Jurkat, Clone E6-1 (cell line): ENCODE measurements at regions not wholly inside any gene's neighbourhood (a gene's known extent, or its start where the extent isn't known, plus 50 kb on each side); places are given as distances from the start of the nearest gene placed in this dataset.

ENCODE experiments used
- DNase-seq: peaks from one replicate; pipeline ENCODE4 v3.0.0-alpha.2; 2011; ENCODE audit warnings: low read depth, low spot score
- H3K4me3 ChIP-seq: 2 replicates; pipeline ENCODE4 v1.5.1; 2011; ENCODE audit warnings: mild to moderate bottlenecking, low read length, control low read depth, moderate library complexity

GRCh38 chr10:29929006-29929405 is 130.4 kb downstream of the JCAD start:
- no peak overlapping the region for H3K4me3 ChIP-seq
- no peak for DNase-seq

GRCh38 chr10:29926693-29927048 is 132.7 kb downstream of the JCAD start:
- no peak overlapping the region for H3K4me3 ChIP-seq
- no peak for DNase-seq

GRCh38 chr10:29925771-29926692 is 133.4 kb downstream of the JCAD start:
- no peak overlapping the region for H3K4me3 ChIP-seq
- DNase-seq = no peak

GRCh38 chr10:29924436-29924835 is 134.9 kb downstream of the JCAD start:
- no peak overlapping the region for H3K4me3 ChIP-seq
- DNase-seq = no peak

GRCh38 chr10:29923416-29923965 is 135.9 kb downstream of the JCAD start:
- DNase-seq = no peak
- no peak overlapping the region for H3K4me3 ChIP-seq

GRCh38 chr10:29922892-29923291 is 136.5 kb downstream of the JCAD start:
- no peak for DNase-seq
- H3K4me3 ChIP-seq = no peak overlapping the region

GRCh38 chr10:29922226-29922625 is 137.2 kb downstream of the JCAD start:
- DNase-seq = no peak
- H3K4me3 ChIP-seq = no peak overlapping the region

- H3K4me3 ChIP-seq = no peak overlapping the region
Observed at GRCh38 chr10:29921071-29921446, 138.3 kb downstream of the JCAD start.

GRCh38 chr10:29920408-29921070 is 138.8 kb downstream of the JCAD start:
- no peak overlapping the region for H3K4me3 ChIP-seq
- no peak for DNase-seq

More at GRCh38 chr10:29921071-29921446, 138.3 kb downstream of the JCAD start:
- no peak for DNase-seq

- no peak for DNase-seq
Observed at GRCh38 chr10:29918623-29919400, 140.6 kb downstream of the JCAD start.

GRCh38 chr10:29917311-29917710 is 142.1 kb downstream of the JCAD start:
- no peak overlapping the region for H3K4me3 ChIP-seq
- DNase-seq = peak; percentile 45

More at GRCh38 chr10:29918623-29919400, 140.6 kb downstream of the JCAD start:
- H3K4me3 ChIP-seq = no peak overlapping the region

- H3K4me3 ChIP-seq = no peak overlapping the region
- no peak for DNase-seq
Observed at GRCh38 chr10:29916669-29917068, 142.7 kb downstream of the JCAD start.

GRCh38 chr10:29914986-29915785 is 144.2 kb downstream of the JCAD start:
- no peak overlapping the region for H3K4me3 ChIP-seq
- DNase-seq = no peak

GRCh38 chr10:29908962-29909361 is 150.4 kb downstream of the JCAD start:
- DNase-seq = peak; percentile 39
- no peak overlapping the region for H3K4me3 ChIP-seq

GRCh38 chr10:29900865-29901264 is 158.5 kb downstream of the JCAD start:
- H3K4me3 ChIP-seq = no peak overlapping the region
- DNase-seq = no peak

GRCh38 chr10:29897999-29898716 is 161.2 kb downstream of the JCAD start:
- DNase-seq = no peak
- no peak overlapping the region for H3K4me3 ChIP-seq

GRCh38 chr10:29897430-29897829 is 162.0 kb downstream of the JCAD start:
- DNase-seq = no peak
- no peak overlapping the region for H3K4me3 ChIP-seq

- H3K4me3 ChIP-seq = no peak overlapping the region
- DNase-seq = no peak
Observed at GRCh38 chr10:29896053-29896452, 163.3 kb downstream of the JCAD start.
